ENCODE measurements at regions not wholly inside any gene's neighbourhood (a gene's known extent, or its start where the extent isn't known, plus 50 kb on each side); places are given as distances from the start of the nearest gene placed in this dataset.
A peak's percentile ranks its signal among the peaks of the same experiment; 100 is the strongest.
"Not testable (repeated sequence)": the region's sequence is repeated elsewhere in the genome, so short reads cannot be mapped to it uniquely, and the experiment has no call there.

GRCh38 chr12:62163368-62163767 is 96.8 kb upstream of the USP15 start:
- DNase-seq = no peak

- no peak for DNase-seq
Measured at GRCh38 chr12:62164036-62164435, 96.2 kb upstream of the USP15 start.

GRCh38 chr12:62166525-62166924 is 93.7 kb upstream of the USP15 start:
- no peak for DNase-seq

- no peak for DNase-seq
Measured at GRCh38 chr12:62168411-62168810, 91.8 kb upstream of the USP15 start.

- DNase-seq = no peak
Measured at GRCh38 chr12:62170241-62170640, 90.0 kb upstream of the USP15 start.

GRCh38 chr12:62190689-62191490 is 69.3 kb upstream of the USP15 start:
- DNase-seq = no peak

- DNase-seq = peak; percentile 30
Measured at GRCh38 chr12:62191491-62192179, 68.6 kb upstream of the USP15 start.

GRCh38 chr12:62192180-62192902 is 67.9 kb upstream of the USP15 start:
- DNase-seq = peak; percentile 79

GRCh38 chr12:62192903-62193250 is 67.3 kb upstream of the USP15 start:
- DNase-seq = no peak

GRCh38 chr12:62194031-62194430 is 66.2 kb upstream of the USP15 start:
- DNase-seq = no peak

- no peak for DNase-seq
Measured at GRCh38 chr12:62194616-62195015, 65.6 kb upstream of the USP15 start.

GRCh38 chr12:62196146-62196545 is 64.1 kb upstream of the USP15 start:
- DNase-seq = no peak

GRCh38 chr12:62202861-62203260 is 57.3 kb upstream of the USP15 start:
- not testable (repeated sequence) for DNase-seq

GRCh38 chr12:62205346-62205745 is 54.9 kb upstream of the USP15 start:
- DNase-seq = no peak

GRCh38 chr12:62207248-62207647 is 53.0 kb upstream of the USP15 start:
- DNase-seq = no peak
